HG03025 (cell line): ENCODE measurements at regions not wholly inside any gene's neighbourhood (a gene's known extent, or its start where the extent isn't known, plus 50 kb on each side); places are given as distances from the start of the nearest gene placed in this dataset.

ENCODE experiments used
- ATAC-seq: cut with Tn5 transposase; IDR thresholded peaks from one replicate; pipeline ENCODE4 v1.9.1; 2021; ENCODE audit warnings: mild to moderate bottlenecking, moderate library complexity; ENCODE audit not compliant: unreplicated experiment, low FRiP score

DNA sequence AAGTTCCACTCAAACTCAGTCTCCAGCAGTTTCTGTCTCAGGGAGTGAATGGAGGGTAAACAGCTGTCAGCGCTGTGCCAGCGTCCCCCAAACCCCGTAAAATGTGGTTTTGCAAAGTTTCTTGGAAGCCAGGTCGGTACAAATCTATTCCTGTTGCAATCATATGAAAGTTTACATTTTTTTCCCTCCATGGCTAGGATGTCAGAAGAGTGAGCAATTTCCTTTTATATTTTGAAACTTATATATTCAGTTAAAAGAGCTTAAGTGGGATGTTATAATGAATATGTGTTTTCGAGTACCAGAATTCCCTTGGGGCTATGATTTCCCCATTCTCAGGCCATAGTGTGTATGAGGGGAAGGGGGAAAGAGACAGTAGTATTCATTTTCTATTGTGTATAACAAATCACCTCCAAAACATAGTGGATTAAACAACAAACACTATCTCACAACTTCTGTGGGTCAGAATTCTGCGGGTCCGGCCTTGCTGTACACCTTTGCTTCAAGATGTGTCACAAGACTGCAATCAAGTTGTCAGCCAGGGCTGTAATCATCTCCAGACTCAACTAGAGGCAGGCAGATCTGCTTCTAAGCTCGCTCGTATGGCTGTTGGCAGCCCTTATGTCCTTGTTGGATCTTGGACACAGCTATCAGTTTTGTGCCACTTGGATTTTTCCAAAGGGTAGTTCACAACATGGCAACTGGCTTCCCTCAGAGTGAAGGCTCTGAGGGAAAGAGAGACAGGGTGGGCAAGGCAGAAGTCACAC is 107.4 kb downstream of the SNX18 start:
- ATAC-seq: no peak

DNA sequence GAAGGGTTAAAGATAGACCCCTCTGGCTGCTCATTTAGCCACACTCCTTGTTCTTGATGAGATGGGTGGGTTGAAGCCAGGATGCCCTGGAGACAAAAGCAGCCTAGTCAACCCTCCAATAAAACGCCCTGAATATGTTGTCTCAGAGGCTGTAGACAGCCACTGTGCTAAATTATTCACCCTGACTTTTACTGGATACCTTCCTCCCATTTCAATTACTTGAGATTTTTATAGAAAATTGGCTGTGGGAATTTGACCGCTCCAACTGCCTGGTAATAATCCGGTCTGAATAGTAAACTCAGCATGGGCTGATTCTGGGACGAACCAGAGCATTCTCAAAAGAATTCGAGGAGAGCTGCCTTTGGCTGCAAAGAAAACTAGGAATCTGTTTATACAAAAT is 104.2 kb downstream of the SNX18 start:
- no peak for ATAC-seq

DNA sequence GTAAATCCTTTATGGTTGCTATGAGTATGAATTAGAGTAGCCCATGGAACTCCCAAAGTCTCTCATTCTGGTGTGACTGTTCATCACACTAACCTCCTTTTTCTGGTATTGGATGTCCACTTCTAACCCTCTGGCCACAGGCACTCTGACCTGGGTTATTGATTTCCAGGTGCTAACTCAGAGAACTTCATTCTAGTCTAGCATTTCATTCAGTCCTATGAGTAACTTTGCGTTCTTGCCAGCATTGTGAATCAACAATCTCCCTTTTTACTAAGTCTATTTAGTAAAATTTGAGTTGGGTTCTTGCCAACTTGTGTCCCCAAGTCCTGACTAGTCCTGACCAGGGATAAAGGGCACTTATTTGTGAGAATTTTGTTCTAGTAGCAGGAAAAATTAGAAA is 103.5 kb downstream of the SNX18 start:
- ATAC-seq: no peak

DNA sequence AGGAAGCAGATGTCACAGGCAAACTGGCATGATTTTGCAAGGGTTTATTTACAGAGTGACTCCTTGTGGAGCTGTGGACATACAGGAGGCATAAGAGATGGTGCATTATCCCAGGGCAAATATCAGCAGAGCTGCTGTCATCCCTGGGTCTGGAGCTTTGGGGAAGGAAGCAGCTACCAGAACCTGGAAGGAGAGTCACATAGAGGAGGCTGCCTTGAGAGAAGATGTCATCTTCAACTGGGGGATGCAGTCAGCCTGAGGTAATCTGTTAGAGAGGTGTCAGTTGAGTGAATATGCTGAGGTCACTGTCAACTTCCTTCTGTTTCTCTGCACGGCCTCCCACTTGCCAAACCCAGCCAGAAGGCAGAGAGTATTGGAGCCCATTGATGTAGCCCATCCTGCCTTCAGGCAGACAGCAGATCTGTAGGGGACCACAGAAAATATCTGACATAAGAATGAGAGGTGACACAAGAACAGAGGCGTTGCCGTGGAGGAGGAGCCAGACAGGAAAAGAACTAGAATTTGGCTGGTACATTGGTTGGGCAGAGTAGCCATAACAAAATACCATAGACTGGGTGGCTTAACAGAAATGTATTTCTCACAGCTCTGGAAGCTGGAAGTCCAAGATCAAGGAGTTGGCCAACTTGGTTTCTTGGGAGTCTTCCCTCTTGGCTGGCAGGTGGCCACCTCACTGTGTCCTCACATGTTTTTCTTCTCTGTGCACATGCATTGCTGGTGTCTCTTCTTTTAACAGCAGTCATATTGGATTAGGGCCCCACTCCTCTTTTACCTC is 102.8 kb downstream of the SNX18 start:
- ATAC-seq: no peak

DNA sequence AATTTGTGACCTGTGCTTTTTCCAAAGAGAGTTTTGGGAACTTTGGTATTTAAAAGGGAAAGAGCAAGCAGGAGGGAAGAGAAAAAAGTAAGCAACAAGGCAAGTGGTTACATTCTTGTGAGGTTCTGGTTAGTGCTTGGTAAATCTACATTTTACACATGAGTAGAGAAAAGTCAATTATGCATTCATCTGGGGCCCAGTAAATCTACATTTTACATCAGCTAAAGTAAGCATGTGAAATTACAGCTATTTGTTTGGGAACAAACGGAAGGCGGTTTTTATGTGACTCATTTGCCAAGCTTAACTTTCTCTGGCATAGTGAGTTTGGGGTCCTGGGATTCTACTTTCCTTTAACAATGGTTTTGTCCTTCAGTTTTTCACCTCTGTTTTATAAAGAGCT is 102.2 kb downstream of the SNX18 start:
- ATAC-seq: no peak

DNA sequence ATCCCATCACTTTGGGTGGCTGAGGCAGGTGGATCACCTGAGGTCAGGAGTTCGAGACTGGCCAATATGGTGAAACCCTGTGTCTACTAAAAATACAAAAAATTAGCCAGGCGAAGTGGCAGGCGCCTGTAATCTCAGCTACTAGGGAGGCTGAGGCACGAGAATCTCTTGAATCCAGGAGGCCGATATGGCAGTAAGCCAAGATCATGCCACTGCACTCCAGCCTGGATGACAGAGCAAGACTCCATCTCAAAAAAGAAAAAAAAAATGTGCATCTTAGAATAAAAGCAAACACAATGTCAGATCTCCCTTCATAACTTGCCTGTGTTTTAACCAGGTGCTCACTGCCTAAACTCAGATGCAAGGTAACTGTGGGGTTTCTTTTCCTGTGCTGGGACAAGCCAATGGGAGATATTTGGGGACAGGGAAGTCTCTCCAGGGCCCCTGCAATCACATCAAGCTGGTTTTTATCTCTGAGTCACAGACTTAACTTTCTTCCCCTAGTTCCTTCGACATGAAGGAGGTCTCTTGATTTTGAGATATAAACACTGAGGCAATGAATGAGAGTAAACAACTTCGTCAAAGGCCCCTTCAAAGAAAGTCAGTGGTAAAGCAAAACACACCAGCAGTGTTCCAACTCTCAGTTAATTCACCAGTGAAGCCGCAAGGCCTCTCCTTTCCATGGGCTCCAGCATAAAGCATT is 99.1 kb downstream of the SNX18 start:
- no peak for ATAC-seq

DNA sequence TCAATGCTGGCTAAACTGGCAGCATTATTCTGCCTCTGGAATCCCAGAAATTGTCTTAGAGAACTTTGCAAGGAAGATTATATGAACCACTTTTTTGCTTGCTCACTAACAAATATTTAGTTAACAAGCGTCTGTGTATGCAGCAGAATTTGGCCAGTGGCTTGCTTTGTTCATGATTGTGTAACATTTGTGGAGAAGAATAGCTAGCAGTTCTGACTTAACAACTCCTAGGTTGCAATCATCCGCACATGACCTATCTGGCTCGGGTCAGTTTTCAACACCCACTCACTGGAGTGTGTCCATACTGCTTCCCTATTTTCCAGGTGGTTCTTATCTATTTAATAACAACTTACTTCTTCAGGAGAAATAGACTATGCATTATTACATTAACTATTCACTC is 98.5 kb downstream of the SNX18 start:
- ATAC-seq: no peak

DNA sequence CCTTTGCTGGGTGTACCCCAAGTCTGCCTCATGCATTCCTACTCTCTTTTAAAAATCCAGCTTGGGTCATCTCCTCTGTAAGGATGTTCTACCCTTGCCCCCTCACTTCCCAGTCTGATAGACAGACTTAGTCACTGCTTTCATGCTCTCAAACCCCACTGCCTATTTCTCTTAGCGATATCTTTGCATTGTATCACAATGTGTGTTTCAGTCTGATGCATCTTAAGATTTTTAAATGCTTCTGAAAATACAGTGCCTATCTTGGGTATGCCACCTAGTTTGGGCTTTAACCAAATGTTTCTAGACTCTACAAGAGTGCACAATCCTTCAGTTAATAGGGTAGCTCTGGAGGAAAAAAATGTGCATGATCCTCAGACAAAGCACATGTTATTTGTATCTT is 97.8 kb downstream of the SNX18 start:
- no peak for ATAC-seq

DNA sequence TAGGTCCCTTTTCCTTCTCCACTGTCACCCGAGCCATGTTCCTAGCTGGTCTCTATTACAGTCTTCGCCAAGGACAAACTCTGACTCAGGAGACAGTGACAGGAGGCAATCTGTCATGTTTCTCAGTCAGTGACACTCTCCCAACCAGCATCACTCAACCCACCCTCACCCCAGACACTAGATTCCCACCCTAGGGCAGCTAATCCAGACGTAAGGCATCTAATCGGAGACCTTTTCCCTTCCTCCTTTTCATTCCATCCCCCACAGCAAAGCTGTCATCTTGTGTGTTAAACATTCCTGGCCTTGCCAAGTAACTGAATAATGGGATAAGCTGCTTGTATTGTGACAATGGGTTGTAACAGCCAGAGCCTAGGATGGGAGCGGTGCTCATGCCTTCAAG is 95.2 kb downstream of the SNX18 start:
- no peak for ATAC-seq

DNA sequence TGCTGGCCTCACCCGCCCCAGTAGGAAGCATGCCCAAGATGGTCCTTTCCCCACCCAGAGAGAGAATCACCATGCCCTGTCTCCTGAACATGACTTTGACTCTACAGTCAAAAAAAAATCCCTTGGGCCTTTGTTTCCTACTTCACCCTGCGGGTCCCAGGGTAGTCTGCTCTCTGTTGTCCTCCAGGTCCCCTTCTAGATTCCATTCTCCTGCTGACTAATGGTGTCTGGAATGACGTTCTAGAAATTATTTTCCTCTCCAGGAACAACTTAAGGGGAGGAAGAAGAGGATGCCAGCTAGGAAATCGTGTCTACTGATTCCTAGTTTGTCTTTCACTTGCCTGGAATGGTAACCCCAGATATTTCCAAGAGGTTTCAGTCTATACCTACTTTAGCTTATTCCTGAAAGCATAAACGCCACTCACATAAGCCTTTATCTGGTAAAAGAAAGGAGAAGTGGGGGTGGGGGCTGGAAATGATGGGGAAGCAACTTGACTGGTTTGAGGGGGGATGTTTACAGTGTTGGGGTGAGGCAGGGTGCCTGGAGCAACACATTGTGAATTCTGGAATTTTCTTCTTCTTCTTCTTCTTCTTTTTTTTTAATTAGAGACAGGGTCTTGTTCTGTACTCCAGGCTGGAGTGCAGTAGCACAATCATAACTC is 93.9 kb downstream of the SNX18 start:
- no peak for ATAC-seq

DNA sequence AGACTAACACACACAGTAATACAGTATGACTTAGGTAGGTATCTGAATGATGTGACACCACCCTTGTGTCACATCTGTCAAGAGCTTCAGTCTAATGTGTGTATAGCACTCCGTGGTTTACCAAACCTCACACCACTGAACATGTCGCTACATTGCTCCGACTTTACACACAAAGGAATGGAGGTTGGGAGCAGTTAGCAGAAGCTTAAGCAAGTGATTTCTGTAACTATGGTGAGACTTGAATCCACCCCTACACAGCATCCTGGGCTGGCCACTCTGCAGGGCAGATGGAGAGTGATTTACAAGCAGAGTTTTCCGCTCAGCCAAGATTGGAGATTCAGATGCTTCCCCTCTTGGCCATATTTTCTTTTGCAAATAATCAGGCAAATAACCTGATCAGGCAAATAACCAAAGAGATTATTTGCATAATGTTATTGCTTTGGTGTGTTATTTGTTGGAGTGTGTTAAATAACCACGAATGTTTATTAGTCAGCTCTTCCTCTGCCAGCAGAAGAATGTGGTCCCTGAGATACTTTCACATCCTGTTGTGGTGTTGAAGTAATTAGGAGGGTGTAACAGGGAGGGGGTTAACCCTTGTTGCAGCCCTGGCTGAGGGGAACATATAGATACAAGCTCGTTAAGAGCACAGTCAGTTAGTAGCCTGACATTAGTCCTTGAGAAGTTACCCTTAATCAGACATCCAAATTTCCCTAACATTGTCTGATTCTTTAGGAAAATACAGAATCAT is 92.8 kb downstream of the SNX18 start:
- peak; percentile 96 for ATAC-seq

DNA sequence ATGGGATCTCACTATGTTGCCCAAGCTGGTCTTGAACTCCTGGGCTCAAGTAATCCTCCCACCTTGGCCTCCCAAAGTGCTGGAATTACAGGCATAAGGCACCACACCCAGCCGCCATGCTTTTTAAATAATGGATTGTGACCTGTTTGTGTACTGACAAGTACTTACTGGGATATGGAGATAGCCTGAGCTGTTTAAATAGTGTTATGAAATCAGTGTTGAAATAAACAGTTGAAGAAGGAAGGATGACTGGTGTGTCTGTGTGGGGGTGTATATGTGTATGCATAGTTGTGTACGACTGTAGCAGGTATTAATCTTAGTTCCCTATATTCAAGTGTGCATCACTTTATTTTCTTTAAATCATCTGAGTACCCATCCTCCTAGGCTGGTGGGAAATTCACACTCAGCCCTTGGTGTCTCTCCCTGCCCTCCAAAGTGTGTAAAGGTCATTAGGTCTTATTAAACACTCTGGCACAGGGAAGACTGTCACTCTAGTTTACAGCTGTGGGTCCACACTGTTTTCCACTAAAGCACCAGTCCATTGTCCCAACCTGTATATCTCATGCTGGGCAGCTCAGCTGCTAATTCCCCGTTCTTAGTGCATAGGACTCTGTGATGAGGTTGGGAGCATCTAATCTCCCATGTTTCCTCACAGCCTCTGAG is 91.0 kb downstream of the SNX18 start:
- no peak for ATAC-seq

DNA sequence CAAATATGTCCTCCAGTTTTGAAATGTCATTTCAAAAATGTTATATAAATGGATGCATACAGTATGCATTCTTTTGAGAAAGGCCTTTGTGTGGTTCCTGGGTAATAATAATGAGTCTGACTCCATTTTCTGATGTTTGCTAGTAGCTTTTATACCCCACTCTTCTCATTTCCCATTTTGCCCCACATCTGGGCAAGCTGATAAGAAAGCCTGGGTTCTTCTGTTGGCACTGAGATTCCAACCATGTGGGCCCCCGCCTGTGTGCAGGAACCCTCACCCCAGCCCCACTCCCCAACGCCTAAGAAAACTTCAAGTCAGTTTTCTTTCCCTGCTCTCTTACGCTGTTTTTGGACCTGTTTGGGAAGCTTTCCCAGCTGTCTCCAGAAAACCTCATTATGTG is 89.4 kb downstream of the SNX18 start:
- ATAC-seq: no peak

DNA sequence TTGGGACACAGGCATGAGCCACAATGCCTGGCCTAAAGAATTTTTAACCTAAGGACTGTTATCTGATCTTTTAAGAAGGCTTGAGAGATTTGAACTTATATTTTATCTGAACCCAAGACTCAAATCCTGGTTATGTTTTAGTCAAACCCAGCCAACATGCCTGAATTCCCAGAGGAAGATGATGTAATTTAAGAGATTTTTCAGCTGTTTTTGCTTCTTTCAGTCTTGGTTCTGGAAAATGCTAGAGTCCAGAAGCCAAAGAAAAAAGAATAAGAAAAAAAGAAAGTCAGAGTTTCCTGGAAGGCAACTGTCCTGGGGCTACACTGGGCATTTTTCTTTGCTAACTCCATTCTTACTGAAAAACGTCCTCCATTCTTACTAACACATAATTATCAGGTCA is 85.8 kb downstream of the SNX18 start:
- no peak for ATAC-seq

DNA sequence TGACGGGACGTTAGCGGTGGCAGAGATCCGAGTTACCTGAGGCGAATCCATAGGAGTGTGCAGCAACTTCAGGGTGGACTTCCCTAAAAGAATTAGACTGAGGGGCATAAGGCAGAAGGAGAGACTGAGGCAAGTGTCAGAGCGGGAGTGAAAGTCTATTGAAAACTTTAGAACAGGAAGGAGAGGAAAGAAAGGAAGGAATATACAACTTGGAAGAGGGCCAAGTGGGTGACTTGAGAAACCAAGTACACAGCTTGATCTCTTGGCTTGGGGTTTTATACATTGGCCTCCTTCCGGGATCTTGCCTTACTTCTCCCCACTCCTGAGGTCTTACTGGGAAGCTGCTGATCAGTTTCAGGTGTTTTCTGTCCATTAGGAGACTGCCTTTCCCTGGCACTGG is 84.9 kb downstream of the SNX18 start:
- no peak for ATAC-seq

DNA sequence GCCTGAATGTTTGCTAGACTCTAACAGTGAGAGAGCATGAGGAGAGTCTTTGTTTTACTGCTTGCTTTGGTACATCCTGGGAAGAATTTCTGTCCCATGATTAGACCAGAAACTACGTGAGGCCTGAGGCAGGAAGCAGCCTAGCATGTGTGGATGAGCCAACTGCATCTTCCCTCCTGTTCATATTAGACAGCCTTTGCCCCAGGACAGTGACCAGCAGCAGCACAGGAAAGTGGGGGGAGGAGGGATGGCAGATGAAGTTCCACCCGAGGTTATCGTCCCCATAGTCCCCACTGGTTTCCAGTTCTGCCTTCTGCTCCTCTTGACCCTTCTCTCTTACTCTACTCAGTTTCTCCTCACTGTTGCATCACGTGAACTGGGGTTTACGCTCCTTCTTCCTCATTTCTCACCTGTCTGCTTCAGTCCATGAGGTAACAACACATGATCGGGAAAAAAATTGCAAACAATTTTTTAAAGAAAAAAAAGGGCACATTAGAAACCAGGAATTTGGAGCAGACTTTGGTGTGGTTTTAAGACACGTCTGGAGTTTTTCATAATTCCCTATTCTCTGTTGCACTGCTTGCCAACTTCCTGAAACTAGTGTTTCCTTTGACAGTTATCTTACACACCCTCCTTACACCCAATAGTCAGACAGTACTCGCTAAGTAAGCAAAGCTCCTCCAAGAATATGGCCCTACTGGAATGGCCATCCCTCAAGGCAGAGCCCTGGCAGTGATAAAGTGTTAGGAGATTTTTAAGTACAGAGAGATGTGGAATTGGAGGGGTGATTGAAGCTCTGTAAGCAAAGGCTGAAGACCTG is 84.1 kb downstream of the SNX18 start:
- no peak for ATAC-seq
